Fibroblast of lung (primary cell): ENCODE measurements at regions not wholly inside any gene's neighbourhood (a gene's known extent, or its start where the extent isn't known, plus 50 kb on each side); places are given as distances from the start of the nearest gene placed in this dataset.

Experiments used
- DNase-seq, 2 donors: peaks; one replicate each; pipeline versions ENCODE4 v3.0.0 to v3.0.0-alpha.2; 2010; ENCODE audit warnings: low read depth in 2 of 2
- H2AFZ ChIP-seq: 2 replicates; pipeline ENCODE4 v1.5.1; 2012; ENCODE audit warnings: low read length, control low read depth, inconsistent platforms
- H3K27ac ChIP-seq: 2 replicates; pipeline ENCODE4 v1.5.1; 2011; ENCODE audit warnings: low read length, control low read depth; ENCODE audit not compliant: insufficient read depth
- H3K27me3 ChIP-seq: 2 replicates; pipeline ENCODE4 v1.5.1; 2011; ENCODE audit warnings: mild to moderate bottlenecking, low read length; ENCODE audit not compliant: control insufficient read depth, insufficient read depth
- H3K36me3 ChIP-seq: 2 replicates; pipeline ENCODE4 v1.5.1; 2011; ENCODE audit warnings: low read length; ENCODE audit not compliant: control insufficient read depth, insufficient read depth
- H3K4me1 ChIP-seq: 2 replicates; pipeline ENCODE4 v1.5.1; 2011; ENCODE audit warnings: low read length; ENCODE audit not compliant: control insufficient read depth, insufficient read depth; ENCODE audit errors: extremely low read depth
- H3K4me2 ChIP-seq: 2 replicates; pipeline ENCODE4 v1.5.1; 2011; ENCODE audit warnings: low read length, control low read depth; ENCODE audit not compliant: insufficient read depth; ENCODE audit errors: extremely low read depth
- H3K4me3 ChIP-seq, 4 experiments: fragments of 200-600 bp in 1 of 4; sonication (generic) in 1 of 4; replicated peaks in 1 of 4; 2 replicates each; pipeline ENCODE4 v1.5.1; 2011 to 2016; ENCODE audit warnings: low read length in 4 of 4, low read depth in 3 of 4, mild to moderate bottlenecking in 3 of 4, control low read depth in 2 of 4, inconsistent platforms in 1 of 4, mixed read lengths in 1 of 4; ENCODE audit not compliant: insufficient read depth in 1 of 4; ENCODE audit errors: control extremely low read depth in 1 of 4
- H3K79me2 ChIP-seq: 2 replicates; pipeline ENCODE4 v1.5.1; 2012; ENCODE audit warnings: mild to moderate bottlenecking, low read length, inconsistent platforms; ENCODE audit not compliant: control insufficient read depth, insufficient read depth
- H3K9ac ChIP-seq: 2 replicates; pipeline ENCODE4 v1.5.1; 2011; ENCODE audit warnings: mild to moderate bottlenecking, low read length, control low read depth; ENCODE audit not compliant: insufficient read depth
- H3K9me3 ChIP-seq: 2 replicates; pipeline ENCODE4 v1.5.1; 2012; ENCODE audit warnings: low read depth, low read length; ENCODE audit not compliant: control insufficient read depth, insufficient read depth
- H4K20me1 ChIP-seq: 2 replicates; pipeline ENCODE4 v1.5.1; 2011; ENCODE audit warnings: low read length; ENCODE audit not compliant: control insufficient read depth, insufficient read depth; ENCODE audit errors: extremely low read depth
- EZH2 ChIP-seq: IDR thresholded peaks from 2 replicates; pipeline ENCODE4 v1.5.1; 2012; ENCODE audit warnings: low read length, control low read depth, mild to moderate bottlenecking; ENCODE audit errors: missing control alignments
- TF ChIP-seq, protein P1 (sequence below), 2 donors: IDR thresholded peaks in 1 of 2; conservative IDR thresholded peaks in 1 of 2; 1 replicate in 1 of 2; 2 replicates in 1 of 2; pipeline ENCODE4 v1.5.1; 2011 to 2012; ENCODE audit warnings: low read length in 2 of 2, control low read depth in 1 of 2, inconsistent platforms in 1 of 2, low read depth in 1 of 2, mild to moderate bottlenecking in 1 of 2

- H3K4me1 ChIP-seq = no peaks in the 10 kb centered on the region
- no peaks in the 10 kb centered on the region for H3K9me3 ChIP-seq
- no peak overlapping the region for H3K9ac ChIP-seq
- H3K4me2 ChIP-seq = no peak overlapping the region
- no peak overlapping the region for H2AFZ ChIP-seq
- H3K27ac ChIP-seq = no peak overlapping the region
- TF ChIP-seq, protein P1, sequence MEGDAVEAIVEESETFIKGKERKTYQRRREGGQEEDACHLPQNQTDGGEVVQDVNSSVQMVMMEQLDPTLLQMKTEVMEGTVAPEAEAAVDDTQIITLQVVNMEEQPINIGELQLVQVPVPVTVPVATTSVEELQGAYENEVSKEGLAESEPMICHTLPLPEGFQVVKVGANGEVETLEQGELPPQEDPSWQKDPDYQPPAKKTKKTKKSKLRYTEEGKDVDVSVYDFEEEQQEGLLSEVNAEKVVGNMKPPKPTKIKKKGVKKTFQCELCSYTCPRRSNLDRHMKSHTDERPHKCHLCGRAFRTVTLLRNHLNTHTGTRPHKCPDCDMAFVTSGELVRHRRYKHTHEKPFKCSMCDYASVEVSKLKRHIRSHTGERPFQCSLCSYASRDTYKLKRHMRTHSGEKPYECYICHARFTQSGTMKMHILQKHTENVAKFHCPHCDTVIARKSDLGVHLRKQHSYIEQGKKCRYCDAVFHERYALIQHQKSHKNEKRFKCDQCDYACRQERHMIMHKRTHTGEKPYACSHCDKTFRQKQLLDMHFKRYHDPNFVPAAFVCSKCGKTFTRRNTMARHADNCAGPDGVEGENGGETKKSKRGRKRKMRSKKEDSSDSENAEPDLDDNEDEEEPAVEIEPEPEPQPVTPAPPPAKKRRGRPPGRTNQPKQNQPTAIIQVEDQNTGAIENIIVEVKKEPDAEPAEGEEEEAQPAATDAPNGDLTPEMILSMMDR (conservative IDR thresholded peaks at IDR 0.05 in 1 of 2, IDR thresholded peaks at IDR 0.05 in 1 of 2; ENCODE audit: low read depth in 1 of 2, low read length in 2 of 2) = no peak
- TF ChIP-seq EZH2 = no peak
- no peak overlapping the region for H3K4me3 ChIP-seq
- H3K79me2 ChIP-seq = no peaks in the 10 kb centered on the region
- DNase-seq = no peak
- no peaks in the 10 kb centered on the region for H3K27me3 ChIP-seq
- no peaks in the 10 kb centered on the region for H3K36me3 ChIP-seq
- no peaks in the 10 kb centered on the region for H4K20me1 ChIP-seq
Measured at GRCh38 chr18:32823226-32823625, 50.4 kb upstream of the KLHL14 start.
